Chondrocyte (in vitro differentiated cells): ENCODE measurements at regions not wholly inside any gene's neighbourhood (a gene's known extent, or its start where the extent isn't known, plus 50 kb on each side); places are given as distances from the start of the nearest gene placed in this dataset.

Experiments
- DNase-seq: peaks from one replicate; pipeline ENCODE4 v3.0.0; 2021; ENCODE audit warnings: mixed read lengths, low spot score
- H3K27ac Mint-ChIP-seq: one replicate; pipeline ENCODE4 v1.8.0; 2021; ENCODE audit warnings: mild to moderate bottlenecking, moderate library complexity, mixed read lengths; ENCODE audit not compliant: unreplicated experiment
- H3K27me3 Mint-ChIP-seq: 2 replicates; pipeline ENCODE4 v1.8.0; 2021; ENCODE audit warnings: low read depth, mixed read lengths
- H3K36me3 Mint-ChIP-seq: 2 replicates; pipeline ENCODE4 v1.8.0; 2021; ENCODE audit warnings: low read depth, mixed read lengths
- H3K4me1 Mint-ChIP-seq: 2 replicates; pipeline ENCODE4 v1.8.0; 2021; ENCODE audit warnings: low read depth, mild to moderate bottlenecking, mixed read lengths
- H3K4me3 Mint-ChIP-seq: one replicate; pipeline ENCODE4 v1.8.0; 2021; ENCODE audit warnings: mild to moderate bottlenecking, moderate library complexity, mixed read lengths; ENCODE audit not compliant: unreplicated experiment
- H3K9me3 Mint-ChIP-seq: 2 replicates; pipeline ENCODE4 v1.8.0; 2021; ENCODE audit warnings: low read depth, mixed read lengths
- CTCF ChIP-seq: fragments of 200-600 bp; sonication (generic); IDR thresholded peaks from 2 replicates; pipeline ENCODE4 v1.5.0; 2021; ENCODE audit warnings: antibody characterized with exemption, mild to moderate bottlenecking, moderate library complexity

DNA sequence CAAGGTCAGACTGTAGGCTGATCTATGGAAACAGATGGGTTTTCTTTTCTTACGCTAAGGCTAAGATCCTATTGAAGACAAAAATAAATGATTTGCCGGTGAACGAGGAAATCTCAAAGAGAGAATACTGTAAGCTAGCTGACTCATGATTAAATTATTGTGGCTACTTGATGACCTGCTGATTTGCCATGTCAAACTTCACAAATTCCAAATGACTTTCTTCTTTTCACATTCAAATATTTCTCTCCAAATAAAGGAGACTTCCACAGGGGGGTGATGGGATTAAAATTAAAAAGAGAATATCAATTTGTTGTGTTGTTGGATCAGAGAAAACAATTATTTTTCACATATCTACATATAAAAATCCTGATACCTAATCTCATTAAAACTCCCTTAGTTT is 860.6 kb upstream of the ZWINT start:
- no peaks in the 10 kb centered on the region for H3K36me3 Mint-ChIP-seq
- no peak overlapping the region for H3K27ac Mint-ChIP-seq
- DNase-seq, result no peak
- H3K9me3 Mint-ChIP-seq, result no peaks in the 10 kb centered on the region
- H3K4me1 Mint-ChIP-seq, result no peaks in the 10 kb centered on the region
- no peak for TF ChIP-seq CTCF
- H3K27me3 Mint-ChIP-seq, result peaks cover 3% of the 10 kb centered on the region
- no peak overlapping the region for H3K4me3 Mint-ChIP-seq

DNA sequence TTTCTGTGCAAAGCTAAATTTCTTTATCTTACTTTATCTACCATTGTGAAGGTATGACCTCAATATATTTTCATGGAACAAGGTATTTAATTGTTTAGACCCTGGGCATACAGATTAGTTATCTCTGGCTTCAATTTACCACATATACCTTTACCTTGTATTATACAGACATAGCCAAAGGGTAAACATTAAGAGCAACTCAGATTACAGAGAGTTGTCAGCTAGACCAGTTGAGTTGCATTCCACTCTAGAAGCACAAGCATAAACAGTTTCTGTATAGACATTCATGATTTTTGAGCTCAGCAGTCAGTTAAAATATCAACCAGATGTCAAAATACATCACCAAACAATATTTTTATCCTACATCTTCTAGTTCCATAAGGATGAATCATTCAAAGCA is 857.3 kb upstream of the ZWINT start:
- Mint-ChIP-seq H3K27ac (no peak overlapping the region), H3K4me1 (no peaks in the 10 kb centered on the region), H3K9me3 (no peaks in the 10 kb centered on the region), H3K36me3 (no peaks in the 10 kb centered on the region), H3K4me3 (no peak overlapping the region), H3K27me3 (peaks cover 7% of the 10 kb centered on the region)
- no peak for TF ChIP-seq CTCF
- DNase-seq, result no peak

GRCh38 chr10:57202356-57202755 is 841.3 kb upstream of the ZWINT start:
- no peak for TF ChIP-seq CTCF
- H3K4me1 Mint-ChIP-seq, result no peaks in the 10 kb centered on the region

DNA sequence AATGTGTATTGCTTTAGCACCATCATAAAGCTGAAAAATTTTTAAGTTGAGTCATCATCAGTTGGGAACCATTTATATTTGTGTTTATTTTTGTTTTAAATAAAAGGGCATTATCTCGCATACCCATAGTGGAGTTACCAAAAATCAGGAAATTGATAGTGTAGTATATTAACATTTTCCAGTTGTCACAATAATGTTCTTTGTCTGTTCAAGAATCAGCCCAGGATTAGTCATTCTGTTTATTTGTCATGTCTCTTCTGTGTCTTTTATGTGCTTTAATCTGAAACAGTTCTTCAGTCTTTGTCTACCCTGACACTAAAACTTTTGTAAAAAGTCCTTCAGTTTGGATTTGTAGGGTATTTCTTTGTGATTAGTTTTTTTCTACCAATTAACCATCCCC is 827.8 kb upstream of the ZWINT start:
- H3K27ac Mint-ChIP-seq, result no peak overlapping the region
- no peak overlapping the region for H3K4me3 Mint-ChIP-seq
- no peaks in the 10 kb centered on the region for H3K36me3 Mint-ChIP-seq
- no peaks in the 10 kb centered on the region for H3K9me3 Mint-ChIP-seq
- peaks cover 2% of the 10 kb centered on the region for H3K27me3 Mint-ChIP-seq
- DNase-seq, result no peak
- H3K4me1 Mint-ChIP-seq, result no peaks in the 10 kb centered on the region
- no peak for TF ChIP-seq CTCF

More at GRCh38 chr10:57202356-57202755, 841.3 kb upstream of the ZWINT start:
- H3K36me3 Mint-ChIP-seq, result no peaks in the 10 kb centered on the region
- no peak overlapping the region for H3K4me3 Mint-ChIP-seq
- no peak overlapping the region for H3K27ac Mint-ChIP-seq
- DNase-seq, result no peak
- peaks cover 1% of the 10 kb centered on the region for H3K27me3 Mint-ChIP-seq
- no peaks in the 10 kb centered on the region for H3K9me3 Mint-ChIP-seq

- no peaks in the 10 kb centered on the region for H3K36me3 Mint-ChIP-seq
- H3K9me3 Mint-ChIP-seq, result no peaks in the 10 kb centered on the region
- H3K4me3 Mint-ChIP-seq, result no peak overlapping the region
- no peaks in the 10 kb centered on the region for H3K4me1 Mint-ChIP-seq
- no peak for TF ChIP-seq CTCF
- peaks cover 2% of the 10 kb centered on the region for H3K27me3 Mint-ChIP-seq
- no peak for DNase-seq
- H3K27ac Mint-ChIP-seq, result no peak overlapping the region
These were observed 825.1 kb upstream of the ZWINT start for GRCh38 chr10:57186201-57186600.
